ENCODE measurements at regions not wholly inside any gene's neighbourhood (a gene's known extent, or its start where the extent isn't known, plus 50 kb on each side); places are given as distances from the start of the nearest gene placed in this dataset.

- H3K9me3 ChIP-seq (replicated peaks; ENCODE audit: control insufficient read depth, insufficient read depth, low read length): no peaks in the 10 kb centered on the region
- H3K4me1 ChIP-seq (ENCODE audit: control insufficient read depth, insufficient read depth, low read length): no peaks in the 10 kb centered on the region
- H3K9ac ChIP-seq (ENCODE audit: control insufficient read depth, insufficient read depth, low read length): no peak overlapping the region
- no peak overlapping the region for H2AFZ ChIP-seq (ENCODE audit: control insufficient read depth, low read depth, low read length)
- ATAC-seq: no peak
- CTCF ChIA-PET: interaction anchor here (1.3 kb wide), 1 partner anchor 14 kb away, joined by 3 read pairs; no protein-coding TSS in a partner anchor
- no peak for FAIRE-seq
- no peaks in the 10 kb centered on the region for H4K20me1 ChIP-seq (ENCODE audit: control insufficient read depth, insufficient read depth)
- 26% methylated on average over 3 of the region's 3 CpGs for WGBS (ENCODE audit: insufficient coverage, insufficient replicate concordance, low lambda C conversion rate, missing lambda C conversion rate)
- intact Hi-C loops (cut with micrococcal nuclease; ENCODE audit: unreplicated experiment): no loop called here
- H3K27me3 ChIP-seq (replicated peaks in 1 of 2; ENCODE audit: control insufficient read depth in 2 of 2, insufficient read depth in 2 of 2, low read length in 1 of 2): no peaks in the 10 kb centered on the region
- no peak overlapping the region for H3K4me2 ChIP-seq (ENCODE audit: control insufficient read depth, insufficient read depth)
- in situ Hi-C loops (cut with MboI): no loop called here
- no peaks in the 10 kb centered on the region for H3K79me2 ChIP-seq (ENCODE audit: control insufficient read depth, insufficient read depth, low read length)
- H3K36me3 ChIP-seq (ENCODE audit: control insufficient read depth in 2 of 2, insufficient read depth in 2 of 2, low read length in 1 of 2): no peaks in the 10 kb centered on the region
- BruUV-seq (replicated peaks): no TSS peak
- RAD21 ChIA-PET (ENCODE audit: unreplicated experiment): no interaction called here
- SMC1A ChIA-PET (ENCODE audit: uncharacterized antibody, unreplicated experiment): no interaction called here
- H3K27ac ChIP-seq (ENCODE audit: control insufficient read depth, insufficient read depth): no peak overlapping the region
- DNase-seq (ENCODE audit: low read depth, low spot score): no peak
- H3K4me3 ChIP-seq: no peak overlapping the region
- POLR2A ChIA-PET: no interaction called here
- TF ChIP-seq, protein P1, sequence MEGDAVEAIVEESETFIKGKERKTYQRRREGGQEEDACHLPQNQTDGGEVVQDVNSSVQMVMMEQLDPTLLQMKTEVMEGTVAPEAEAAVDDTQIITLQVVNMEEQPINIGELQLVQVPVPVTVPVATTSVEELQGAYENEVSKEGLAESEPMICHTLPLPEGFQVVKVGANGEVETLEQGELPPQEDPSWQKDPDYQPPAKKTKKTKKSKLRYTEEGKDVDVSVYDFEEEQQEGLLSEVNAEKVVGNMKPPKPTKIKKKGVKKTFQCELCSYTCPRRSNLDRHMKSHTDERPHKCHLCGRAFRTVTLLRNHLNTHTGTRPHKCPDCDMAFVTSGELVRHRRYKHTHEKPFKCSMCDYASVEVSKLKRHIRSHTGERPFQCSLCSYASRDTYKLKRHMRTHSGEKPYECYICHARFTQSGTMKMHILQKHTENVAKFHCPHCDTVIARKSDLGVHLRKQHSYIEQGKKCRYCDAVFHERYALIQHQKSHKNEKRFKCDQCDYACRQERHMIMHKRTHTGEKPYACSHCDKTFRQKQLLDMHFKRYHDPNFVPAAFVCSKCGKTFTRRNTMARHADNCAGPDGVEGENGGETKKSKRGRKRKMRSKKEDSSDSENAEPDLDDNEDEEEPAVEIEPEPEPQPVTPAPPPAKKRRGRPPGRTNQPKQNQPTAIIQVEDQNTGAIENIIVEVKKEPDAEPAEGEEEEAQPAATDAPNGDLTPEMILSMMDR (IDR thresholded peaks at IDR 0.05 in 2 of 3, conservative IDR thresholded peaks at IDR 0.05 in 1 of 3; ENCODE audit: control insufficient read depth in 2 of 3, extremely low read depth in 1 of 3, insufficient read depth in 1 of 3, low read depth in 3 of 3, low read length in 3 of 3): no peak
- TF ChIP-seq, protein P2, sequence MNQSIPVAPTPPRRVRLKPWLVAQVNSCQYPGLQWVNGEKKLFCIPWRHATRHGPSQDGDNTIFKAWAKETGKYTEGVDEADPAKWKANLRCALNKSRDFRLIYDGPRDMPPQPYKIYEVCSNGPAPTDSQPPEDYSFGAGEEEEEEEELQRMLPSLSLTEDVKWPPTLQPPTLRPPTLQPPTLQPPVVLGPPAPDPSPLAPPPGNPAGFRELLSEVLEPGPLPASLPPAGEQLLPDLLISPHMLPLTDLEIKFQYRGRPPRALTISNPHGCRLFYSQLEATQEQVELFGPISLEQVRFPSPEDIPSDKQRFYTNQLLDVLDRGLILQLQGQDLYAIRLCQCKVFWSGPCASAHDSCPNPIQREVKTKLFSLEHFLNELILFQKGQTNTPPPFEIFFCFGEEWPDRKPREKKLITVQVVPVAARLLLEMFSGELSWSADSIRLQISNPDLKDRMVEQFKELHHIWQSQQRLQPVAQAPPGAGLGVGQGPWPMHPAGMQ (IDR thresholded peaks at IDR 0.05; ENCODE audit: borderline replicate concordance): no peak
- TF ChIP-seq, protein P3, sequence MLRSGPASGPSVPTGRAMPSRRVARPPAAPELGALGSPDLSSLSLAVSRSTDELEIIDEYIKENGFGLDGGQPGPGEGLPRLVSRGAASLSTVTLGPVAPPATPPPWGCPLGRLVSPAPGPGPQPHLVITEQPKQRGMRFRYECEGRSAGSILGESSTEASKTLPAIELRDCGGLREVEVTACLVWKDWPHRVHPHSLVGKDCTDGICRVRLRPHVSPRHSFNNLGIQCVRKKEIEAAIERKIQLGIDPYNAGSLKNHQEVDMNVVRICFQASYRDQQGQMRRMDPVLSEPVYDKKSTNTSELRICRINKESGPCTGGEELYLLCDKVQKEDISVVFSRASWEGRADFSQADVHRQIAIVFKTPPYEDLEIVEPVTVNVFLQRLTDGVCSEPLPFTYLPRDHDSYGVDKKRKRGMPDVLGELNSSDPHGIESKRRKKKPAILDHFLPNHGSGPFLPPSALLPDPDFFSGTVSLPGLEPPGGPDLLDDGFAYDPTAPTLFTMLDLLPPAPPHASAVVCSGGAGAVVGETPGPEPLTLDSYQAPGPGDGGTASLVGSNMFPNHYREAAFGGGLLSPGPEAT (IDR thresholded peaks at IDR 0.05; ENCODE audit: low read depth): no peak
- TF ChIP-seq NRF1 (conservative IDR thresholded peaks at IDR 0.05; ENCODE audit: low read depth, low read length) (no peak), BRCA1 (IDR thresholded peaks at IDR 0.05; ENCODE audit: low read depth, low read length) (no peak), SUPT20H (IDR thresholded peaks at IDR 0.05; ENCODE audit: borderline replicate concordance, control insufficient read depth, low read depth, low read length) (no peak), HCFC1 (IDR thresholded peaks at IDR 0.05; ENCODE audit: low read length) (no peak), SIX5 (IDR thresholded peaks at IDR 0.05; ENCODE audit: low read depth, low read length, severe bottlenecking) (no peak), WRNIP1 (IDR thresholded peaks at IDR 0.05; ENCODE audit: borderline replicate concordance, low read depth, low read length) (no peak)
- TF ChIP-seq, protein P4, sequence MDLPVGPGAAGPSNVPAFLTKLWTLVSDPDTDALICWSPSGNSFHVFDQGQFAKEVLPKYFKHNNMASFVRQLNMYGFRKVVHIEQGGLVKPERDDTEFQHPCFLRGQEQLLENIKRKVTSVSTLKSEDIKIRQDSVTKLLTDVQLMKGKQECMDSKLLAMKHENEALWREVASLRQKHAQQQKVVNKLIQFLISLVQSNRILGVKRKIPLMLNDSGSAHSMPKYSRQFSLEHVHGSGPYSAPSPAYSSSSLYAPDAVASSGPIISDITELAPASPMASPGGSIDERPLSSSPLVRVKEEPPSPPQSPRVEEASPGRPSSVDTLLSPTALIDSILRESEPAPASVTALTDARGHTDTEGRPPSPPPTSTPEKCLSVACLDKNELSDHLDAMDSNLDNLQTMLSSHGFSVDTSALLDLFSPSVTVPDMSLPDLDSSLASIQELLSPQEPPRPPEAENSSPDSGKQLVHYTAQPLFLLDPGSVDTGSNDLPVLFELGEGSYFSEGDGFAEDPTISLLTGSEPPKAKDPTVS (IDR thresholded peaks at IDR 0.05; ENCODE audit: low read depth, low read length): no peak
- TF ChIP-seq, protein P5, sequence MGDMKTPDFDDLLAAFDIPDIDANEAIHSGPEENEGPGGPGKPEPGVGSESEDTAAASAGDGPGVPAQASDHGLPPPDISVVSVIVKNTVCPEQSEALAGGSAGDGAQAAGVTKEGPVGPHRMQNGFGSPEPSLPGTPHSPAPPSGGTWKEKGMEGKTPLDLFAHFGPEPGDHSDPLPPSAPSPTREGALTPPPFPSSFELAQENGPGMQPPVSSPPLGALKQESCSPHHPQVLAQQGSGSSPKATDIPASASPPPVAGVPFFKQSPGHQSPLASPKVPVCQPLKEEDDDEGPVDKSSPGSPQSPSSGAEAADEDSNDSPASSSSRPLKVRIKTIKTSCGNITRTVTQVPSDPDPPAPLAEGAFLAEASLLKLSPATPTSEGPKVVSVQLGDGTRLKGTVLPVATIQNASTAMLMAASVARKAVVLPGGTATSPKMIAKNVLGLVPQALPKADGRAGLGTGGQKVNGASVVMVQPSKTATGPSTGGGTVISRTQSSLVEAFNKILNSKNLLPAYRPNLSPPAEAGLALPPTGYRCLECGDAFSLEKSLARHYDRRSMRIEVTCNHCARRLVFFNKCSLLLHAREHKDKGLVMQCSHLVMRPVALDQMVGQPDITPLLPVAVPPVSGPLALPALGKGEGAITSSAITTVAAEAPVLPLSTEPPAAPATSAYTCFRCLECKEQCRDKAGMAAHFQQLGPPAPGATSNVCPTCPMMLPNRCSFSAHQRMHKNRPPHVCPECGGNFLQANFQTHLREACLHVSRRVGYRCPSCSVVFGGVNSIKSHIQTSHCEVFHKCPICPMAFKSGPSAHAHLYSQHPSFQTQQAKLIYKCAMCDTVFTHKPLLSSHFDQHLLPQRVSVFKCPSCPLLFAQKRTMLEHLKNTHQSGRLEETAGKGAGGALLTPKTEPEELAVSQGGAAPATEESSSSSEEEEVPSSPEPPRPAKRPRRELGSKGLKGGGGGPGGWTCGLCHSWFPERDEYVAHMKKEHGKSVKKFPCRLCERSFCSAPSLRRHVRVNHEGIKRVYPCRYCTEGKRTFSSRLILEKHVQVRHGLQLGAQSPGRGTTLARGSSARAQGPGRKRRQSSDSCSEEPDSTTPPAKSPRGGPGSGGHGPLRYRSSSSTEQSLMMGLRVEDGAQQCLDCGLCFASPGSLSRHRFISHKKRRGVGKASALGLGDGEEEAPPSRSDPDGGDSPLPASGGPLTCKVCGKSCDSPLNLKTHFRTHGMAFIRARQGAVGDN (IDR thresholded peaks at IDR 0.05): no peak
These were observed 303.1 kb upstream of the GRIA3 start for GRCh38 chrX:122880952-122881351.

Measured in GM12878 (cell line).